SU-DHL-6 (cell line): ENCODE measurements at regions not wholly inside any gene's neighbourhood (a gene's known extent, or its start where the extent isn't known, plus 50 kb on each side); places are given as distances from the start of the nearest gene placed in this dataset.

Source experiments
- EZH2phosphoT487 ChIP-seq: fragments of 200-600 bp; sonication (generic), shearing (Covaris generic); conservative IDR thresholded peaks from 2 replicates; pipeline ENCODE4 v1.6.1; 2018; ENCODE audit warnings: mild to moderate bottlenecking, antibody characterized with exemption, low read length, moderate library complexity, mixed read lengths
- TF ChIP-seq, protein P1 (sequence below): fragments of 200-600 bp; sonication (generic); IDR thresholded peaks from one replicate; pipeline ENCODE4 v1.5.1; 2017; ENCODE audit warnings: antibody characterized with exemption, mild to moderate bottlenecking, low read length, moderate library complexity; ENCODE audit not compliant: insufficient read depth, poor library complexity, severe bottlenecking

GRCh38 chr16:64585367-64585766, 536.5 kb downstream of the CDH11 start:
- TF ChIP-seq EZH2phosphoT487: no peak
- TF ChIP-seq, protein P1, sequence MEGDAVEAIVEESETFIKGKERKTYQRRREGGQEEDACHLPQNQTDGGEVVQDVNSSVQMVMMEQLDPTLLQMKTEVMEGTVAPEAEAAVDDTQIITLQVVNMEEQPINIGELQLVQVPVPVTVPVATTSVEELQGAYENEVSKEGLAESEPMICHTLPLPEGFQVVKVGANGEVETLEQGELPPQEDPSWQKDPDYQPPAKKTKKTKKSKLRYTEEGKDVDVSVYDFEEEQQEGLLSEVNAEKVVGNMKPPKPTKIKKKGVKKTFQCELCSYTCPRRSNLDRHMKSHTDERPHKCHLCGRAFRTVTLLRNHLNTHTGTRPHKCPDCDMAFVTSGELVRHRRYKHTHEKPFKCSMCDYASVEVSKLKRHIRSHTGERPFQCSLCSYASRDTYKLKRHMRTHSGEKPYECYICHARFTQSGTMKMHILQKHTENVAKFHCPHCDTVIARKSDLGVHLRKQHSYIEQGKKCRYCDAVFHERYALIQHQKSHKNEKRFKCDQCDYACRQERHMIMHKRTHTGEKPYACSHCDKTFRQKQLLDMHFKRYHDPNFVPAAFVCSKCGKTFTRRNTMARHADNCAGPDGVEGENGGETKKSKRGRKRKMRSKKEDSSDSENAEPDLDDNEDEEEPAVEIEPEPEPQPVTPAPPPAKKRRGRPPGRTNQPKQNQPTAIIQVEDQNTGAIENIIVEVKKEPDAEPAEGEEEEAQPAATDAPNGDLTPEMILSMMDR: no peak
